Pancreas (tissue), 10 donors: ENCODE measurements at regions not wholly inside any gene's neighbourhood (a gene's known extent, or its start where the extent isn't known, plus 50 kb on each side); places are given as distances from the start of the nearest gene placed in this dataset.
"Not testable (repeated sequence)": the region's sequence is repeated elsewhere in the genome, so short reads cannot be mapped to it uniquely, and the experiment has no call there.

Source experiments
- ATAC-seq, 4 donors: fragments of 200-7000 bp; cut with Tn5 transposase; one replicate each; pipeline versions ENCODE4 v1.8.0 to v1.9.1; 2020; ENCODE audit warnings: mild to moderate bottlenecking in 4 of 4, moderate library complexity in 4 of 4
- DNase-seq, 6 donors: peaks; one replicate each; pipeline ENCODE4 v3.0.0-alpha.2; 2020
- FAIRE-seq: peaks from 2 replicates; lab custom pipeline; 2012; peaks lifted over from hg19 to GRCh38; lab: Jason Lieb, UNC
- H3K27ac ChIP-seq, 4 donors: fragments of 200-600 bp; sonication (generic); 1 replicate in 3 of 4; 2 replicates in 1 of 4; pipeline versions ENCODE4 v1.5.0 to v1.8.0; 2020
- H3K27me3 ChIP-seq, 4 donors: fragments of 200-600 bp; one replicate each; pipeline ENCODE4 v1.8.0; 2021
- H3K36me3 ChIP-seq, 3 donors: fragments of 200-600 bp; sonication (generic) in 1 of 3; one replicate each; pipeline versions ENCODE4 v1.5.0 to v1.8.0; 2020 to 2021
- H3K4me1 ChIP-seq, 3 donors: fragments of 200-600 bp; one replicate each; pipeline ENCODE4 v1.8.0; 2021
- H3K4me3 ChIP-seq, 4 donors: fragments of 200-600 bp; sonication (generic) in 2 of 4; one replicate each; pipeline versions ENCODE4 v1.5.0 to v1.8.0; 2020 to 2021
- H3K9me3 ChIP-seq, 4 donors: fragments of 200-600 bp; one replicate each; pipeline ENCODE4 v1.8.0; 2021
- WGBS, 2 donors: extraction: QIAGEN DNeasy Blood & Tissue Kit; methylation state at CpG; one replicate each; pipeline ENCODE4 v1.1.7; 2013; 5-methylcytosine and 5-hydroxymethylcytosine counted together
- intact Hi-C, 3 donors: fragments of 100-400 bp; cut with DNase I; formaldehyde crosslinking; loops; one replicate each; pipeline versions ENCODE4 v1.11.1 to v1.14.2; 2022
- TF ChIP-seq, protein P1 (sequence below), 4 donors: fragments of 200-600 bp; sonication (generic) in 3 of 4; IDR thresholded peaks; one replicate each; pipeline versions ENCODE4 v1.5.0 to v1.8.0; 2021; ENCODE audit warnings: antibody characterized with exemption in 4 of 4
- donor health status: healthy with polysubstance abuse.
- donor health status: DM: no; HTN: no; CAD: no; lungs with moderate emphysema.
- donor health status: DM: no; HTN: no; CAD: no.
- donor health status: control.
- donor health status: control.
- donor health status: Bipolar disorder and iron deficiency.
- donor health status: DM: yes; HTN: yes; CAD: no.
- donor health status: DM: no; HTN: no; CAD: no.
- donor health status: DM: no; HTN: no; CAD: no.
- donor health status: DM: yes; HTN: yes; CAD: no.

DNA sequence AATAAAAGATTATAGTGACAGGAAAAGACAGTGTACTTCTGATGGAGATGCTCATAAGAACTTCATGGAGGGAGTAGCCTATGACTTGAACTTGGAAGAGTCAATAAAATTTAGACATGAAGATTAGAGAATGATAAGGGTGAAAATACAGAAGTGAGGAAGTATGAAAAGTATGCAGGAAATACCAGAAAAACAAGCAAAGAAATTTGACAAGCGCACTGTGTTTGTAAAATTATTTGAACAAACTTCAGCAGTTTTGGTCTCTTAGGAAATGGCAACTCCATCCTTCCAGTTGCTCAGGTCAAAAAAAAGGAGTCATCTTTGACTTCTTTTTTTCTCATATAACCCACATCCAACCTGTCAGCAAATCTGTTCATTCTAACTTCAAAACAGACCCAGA is 864.0 kb upstream of the ZEB2 start:
- FAIRE-seq: no peak
- Histone ChIP-seq H3K4me3 (no peak overlapping the region), H3K27ac (no peak overlapping the region), H3K9me3 (no peaks in the 10 kb centered on the region), H3K4me1 (no peaks in the 10 kb centered on the region), H3K27me3 (no peaks in the 10 kb centered on the region), H3K36me3 (no peaks in the 10 kb centered on the region)
- 89 to 92% methylated on average over 1 of the region's 1 CpG for WGBS, 2 donors
- DNase-seq: no peak
- TF ChIP-seq, protein P1, sequence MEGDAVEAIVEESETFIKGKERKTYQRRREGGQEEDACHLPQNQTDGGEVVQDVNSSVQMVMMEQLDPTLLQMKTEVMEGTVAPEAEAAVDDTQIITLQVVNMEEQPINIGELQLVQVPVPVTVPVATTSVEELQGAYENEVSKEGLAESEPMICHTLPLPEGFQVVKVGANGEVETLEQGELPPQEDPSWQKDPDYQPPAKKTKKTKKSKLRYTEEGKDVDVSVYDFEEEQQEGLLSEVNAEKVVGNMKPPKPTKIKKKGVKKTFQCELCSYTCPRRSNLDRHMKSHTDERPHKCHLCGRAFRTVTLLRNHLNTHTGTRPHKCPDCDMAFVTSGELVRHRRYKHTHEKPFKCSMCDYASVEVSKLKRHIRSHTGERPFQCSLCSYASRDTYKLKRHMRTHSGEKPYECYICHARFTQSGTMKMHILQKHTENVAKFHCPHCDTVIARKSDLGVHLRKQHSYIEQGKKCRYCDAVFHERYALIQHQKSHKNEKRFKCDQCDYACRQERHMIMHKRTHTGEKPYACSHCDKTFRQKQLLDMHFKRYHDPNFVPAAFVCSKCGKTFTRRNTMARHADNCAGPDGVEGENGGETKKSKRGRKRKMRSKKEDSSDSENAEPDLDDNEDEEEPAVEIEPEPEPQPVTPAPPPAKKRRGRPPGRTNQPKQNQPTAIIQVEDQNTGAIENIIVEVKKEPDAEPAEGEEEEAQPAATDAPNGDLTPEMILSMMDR (IDR thresholded peaks at IDR 0.05): no peak
- ATAC-seq: no peak
- intact Hi-C loops: no loop called here

DNA sequence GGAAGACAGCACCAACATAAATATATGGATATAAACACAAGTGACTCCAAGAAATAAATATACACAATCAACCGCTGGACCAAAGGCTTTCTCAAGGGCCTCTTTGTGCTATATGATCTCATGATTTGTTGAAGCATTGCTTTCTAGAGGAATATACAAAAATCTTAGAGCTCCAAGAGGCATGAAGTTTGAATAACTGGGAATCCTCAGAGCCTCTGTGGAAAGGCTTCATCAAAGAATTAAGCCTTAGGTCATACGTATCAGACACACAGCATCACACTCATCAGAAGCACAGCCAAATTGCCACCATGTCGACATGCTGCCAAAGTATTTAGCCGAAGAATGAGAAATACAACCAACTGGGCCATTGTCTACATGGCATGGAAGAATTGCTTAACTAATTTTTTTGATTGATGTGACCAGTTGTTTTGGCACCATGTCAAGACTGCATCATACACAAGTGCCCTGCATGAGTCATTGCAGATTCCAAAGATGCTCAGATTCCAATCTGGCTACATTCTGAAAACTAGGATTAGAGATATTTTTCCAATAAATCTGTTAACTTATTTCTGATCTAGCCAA is 860.6 kb upstream of the ZEB2 start:
- TF ChIP-seq, protein P1 (IDR thresholded peaks at IDR 0.05): no peak
- Histone ChIP-seq H3K36me3 (no peaks in the 10 kb centered on the region), H3K4me3 (no peak overlapping the region), H3K27ac (no peak overlapping the region), H3K4me1 (no peaks in the 10 kb centered on the region), H3K27me3 (no peaks in the 10 kb centered on the region), H3K9me3 (no peaks in the 10 kb centered on the region)
- no peak for DNase-seq
- FAIRE-seq: no peak
- WGBS, 2 donors: 83 to 91% methylated on average over 4 of the region's 4 CpGs
- intact Hi-C loops: no loop called here
- no peak for ATAC-seq

DNA sequence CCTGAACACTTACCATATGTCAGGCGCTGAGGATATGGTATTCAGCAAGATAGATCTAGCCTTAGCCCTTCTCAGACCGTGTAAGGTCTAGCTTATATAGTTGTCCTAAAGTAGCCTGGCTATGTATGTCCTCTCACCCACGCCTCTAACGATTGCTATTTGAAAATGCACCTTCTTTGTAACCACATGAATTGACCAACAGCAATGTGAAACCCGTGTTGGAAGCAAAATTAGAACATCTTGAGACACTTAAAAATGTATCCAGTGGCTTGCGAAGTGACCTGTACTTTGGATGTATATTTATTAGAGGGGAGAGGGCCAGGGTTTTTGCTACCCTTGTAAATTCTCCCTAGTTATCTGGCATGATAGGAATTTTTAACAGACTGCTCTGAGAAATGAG is 860.0 kb upstream of the ZEB2 start:
- DNase-seq: no peak
- Histone ChIP-seq H3K4me1 (no peaks in the 10 kb centered on the region), H3K27me3 (no peaks in the 10 kb centered on the region), H3K9me3 (no peaks in the 10 kb centered on the region), H3K27ac (no peak overlapping the region), H3K36me3 (no peaks in the 10 kb centered on the region), H3K4me3 (no peak overlapping the region)
- intact Hi-C loops: no loop called here
- no peak for FAIRE-seq
- no peak for ATAC-seq
- WGBS, 2 donors: 83 to 94% methylated on average over 6 of the region's 6 CpGs
- TF ChIP-seq, protein P1 (IDR thresholded peaks at IDR 0.05): no peak

DNA sequence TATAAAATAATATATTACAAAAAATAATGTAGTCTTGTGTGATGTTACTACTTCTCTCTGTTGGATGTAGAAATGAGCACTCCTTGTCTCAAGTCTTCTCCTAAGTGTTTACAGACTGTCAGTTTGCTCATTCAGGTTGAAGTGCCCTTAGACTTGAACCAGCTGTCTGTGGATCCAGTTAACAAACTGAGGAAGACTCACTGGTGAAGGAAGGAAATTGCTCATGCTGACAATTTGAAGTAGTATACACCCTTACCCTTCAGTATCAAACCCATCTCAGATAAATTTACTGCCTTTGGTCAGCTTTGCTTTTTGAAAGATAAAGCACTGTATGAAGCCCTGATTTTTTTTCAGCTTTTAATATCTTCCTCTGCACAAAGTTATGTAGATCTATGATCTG is 854.2 kb upstream of the ZEB2 start:
- Histone ChIP-seq H3K27ac (no peak overlapping the region), H3K36me3 (no peaks in the 10 kb centered on the region), H3K27me3 (no peaks in the 10 kb centered on the region), H3K9me3 (no peaks in the 10 kb centered on the region), H3K4me1 (no peaks in the 10 kb centered on the region), H3K4me3 (no peak overlapping the region)
- ATAC-seq (no peak), DNase-seq (no peak), FAIRE-seq (no peak)
- TF ChIP-seq, protein P1 (IDR thresholded peaks at IDR 0.05): no peak
- intact Hi-C loops: no loop called here

DNA sequence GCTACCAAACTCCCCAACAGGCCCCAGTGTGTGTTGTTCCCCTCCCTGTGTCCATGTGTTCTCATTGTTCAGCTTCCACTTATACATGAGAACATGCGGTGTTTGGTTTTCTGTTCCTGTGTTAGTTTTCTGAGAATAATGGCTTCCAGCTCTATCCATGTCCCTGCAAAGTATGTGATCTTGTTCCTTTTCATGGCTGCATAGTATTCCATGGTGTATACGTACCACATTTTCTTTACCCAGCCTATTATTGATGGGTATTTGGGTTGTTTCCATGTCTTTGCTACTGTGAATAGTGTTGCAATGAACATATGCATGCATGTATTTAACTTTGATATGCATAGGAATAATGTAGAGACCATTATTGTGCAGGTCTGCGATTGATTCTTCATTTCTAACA is 847.4 kb upstream of the ZEB2 start:
- intact Hi-C loops, ATAC-seq, H3K27ac ChIP-seq, H3K4me3 ChIP-seq, DNase-seq, H3K4me1 ChIP-seq, H3K36me3 ChIP-seq, FAIRE-seq, H3K9me3 ChIP-seq, H3K27me3 ChIP-seq: not testable (repeated sequence)
- 92 to 95% methylated on average over 3 of the region's 3 CpGs for WGBS, 2 donors
